ENCODE measurements at regions not wholly inside any gene's neighbourhood (a gene's known extent, or its start where the extent isn't known, plus 50 kb on each side); places are given as distances from the start of the nearest gene placed in this dataset.

GRCh38 chr20:39249798-39250197 lies 287.7 kb downstream of the DHX35 start:
- no peak overlapping the region for H2AK5ac ChIP-seq (ENCODE audit: low read depth, low read length)
- no peak overlapping the region for H2BK12ac ChIP-seq (ENCODE audit: low read depth, low read length)
- H3K9ac ChIP-seq (replicated peaks in 1 of 4; ENCODE audit: extremely low read depth in 1 of 4, low read depth in 3 of 4, low read length in 3 of 4): no peak overlapping the region
- H3K4me3 ChIP-seq (ENCODE audit: extremely low read depth in 1 of 4, insufficient read depth in 2 of 4, low read depth in 3 of 4, low read length in 4 of 4): no peak overlapping the region
- TF ChIP-seq CTBP2 (IDR thresholded peaks at IDR 0.05; ENCODE audit: borderline replicate concordance, insufficient read depth, insufficient read length, low read length) (no peak), TBP (IDR thresholded peaks at IDR 0.05; ENCODE audit: low read depth, low read length) (no peak), RFX5 (IDR thresholded peaks at IDR 0.05; ENCODE audit: borderline replicate concordance, low read depth, low read length) (no peak), JUN (IDR thresholded peaks at IDR 0.05; ENCODE audit: low read depth, low read length) (no peak), EP300 (IDR thresholded peaks at IDR 0.05; ENCODE audit: borderline replicate concordance in 1 of 2, low read depth in 2 of 2, low read length in 2 of 2) (no peak), ATF3 (IDR thresholded peaks at IDR 0.05; ENCODE audit: insufficient read depth, low read depth, low read length) (no peak), PHF8 (conservative IDR thresholded peaks at IDR 0.05; ENCODE audit: low read depth, low read length) (no peak)
- no peaks in the 10 kb centered on the region for H3K36me3 ChIP-seq (ENCODE audit: control insufficient read depth in 2 of 4, insufficient read depth in 4 of 4, low read length in 3 of 4)
- no peaks in the 10 kb centered on the region for H3K27me3 ChIP-seq (replicated peaks in 1 of 4; ENCODE audit: control insufficient read depth in 3 of 4, extremely low read depth in 1 of 4, insufficient read depth in 3 of 4, low read length in 3 of 4)
- no peak overlapping the region for H2BK15ac ChIP-seq (ENCODE audit: low read length)
- H3K23me2 ChIP-seq (ENCODE audit: low read depth, low read length): no peaks in the 10 kb centered on the region
- no peak overlapping the region for H2BK120ac ChIP-seq (replicated peaks; ENCODE audit: low read depth, low read length)
- no peak overlapping the region for H3K23ac ChIP-seq (ENCODE audit: insufficient read length)
- WGBS, 2 experiments (ENCODE audit: extremely low coverage in 1 of 2, insufficient coverage in 1 of 2, insufficient read length in 1 of 2, insufficient replicate concordance in 2 of 2, low coverage in 1 of 2, low lambda C conversion rate in 2 of 2, missing lambda C conversion rate in 1 of 2): 86% methylated on average over 4 of the region's 4 CpGs; no CpG with 5 or more reads in 1 of the 2 experiments
- no peaks in the 10 kb centered on the region for H3K4me1 ChIP-seq (replicated peaks in 1 of 4; ENCODE audit: control insufficient read depth in 3 of 4, insufficient read depth in 4 of 4, low read length in 3 of 4)
- H3K27ac ChIP-seq (ENCODE audit: low read depth, low read length): no peak overlapping the region
- H3K4me2 ChIP-seq (ENCODE audit: insufficient read depth in 1 of 2, low read depth in 2 of 2, low read length in 2 of 2): no peak overlapping the region
- H2BK5ac ChIP-seq (ENCODE audit: low read depth, low read length): no peak overlapping the region
- no peak overlapping the region for H2AFZ ChIP-seq (ENCODE audit: low read length)
- H4K8ac ChIP-seq (ENCODE audit: extremely low read depth, insufficient read depth, low read length): no peak overlapping the region
- no peaks in the 10 kb centered on the region for H3K79me2 ChIP-seq (ENCODE audit: control insufficient read depth in 1 of 2, insufficient read depth in 2 of 2, low read length in 2 of 2)
- no peak overlapping the region for H3K14ac ChIP-seq (ENCODE audit: insufficient read length)
- no peak overlapping the region for H4K91ac ChIP-seq (replicated peaks; ENCODE audit: insufficient read length, low read length)
- H3K79me1 ChIP-seq (ENCODE audit: low read depth, low read length): peaks cover under 1% of the 10 kb centered on the region; the same call in 1 of the 2 replicates
- DNase-seq (ENCODE audit: low read depth in 1 of 2, low spot score in 2 of 2) (no peak), FAIRE-seq (no peak)
- H4K20me1 ChIP-seq (replicated peaks in 1 of 2; ENCODE audit: control insufficient read depth in 1 of 2, insufficient read depth in 2 of 2, low read length in 2 of 2): no peaks in the 10 kb centered on the region
- no peaks in the 10 kb centered on the region for H3K9me3 ChIP-seq (ENCODE audit: insufficient read depth in 2 of 2, low read depth in 1 of 2, low read length in 1 of 2)
- no peak overlapping the region for H4K5ac ChIP-seq (ENCODE audit: insufficient read length, low read depth, low read length)
- ChIA-PET CTCF (ENCODE audit: partially characterized antibody) (interaction anchor here (0.6 to 4.2 kb wide), 2 partner anchors 16 to 445 kb away, joined by 3 to 25 read pairs; no protein-coding TSS in a partner anchor), POLR2A (ENCODE audit: partially characterized antibody) (no interaction called here)
- H3K18ac ChIP-seq (ENCODE audit: extremely low read depth, low read length): no peak overlapping the region
- H3K4ac ChIP-seq (replicated peaks; ENCODE audit: insufficient read length, low read depth, low read length): no peak overlapping the region
- no peak overlapping the region for H2BK20ac ChIP-seq (ENCODE audit: low read length)
- H3K56ac ChIP-seq (replicated peaks; ENCODE audit: insufficient read length, low read depth, low read length): no peak overlapping the region
